GM19193 (cell line): ENCODE measurements at regions not wholly inside any gene's neighbourhood (a gene's known extent, or its start where the extent isn't known, plus 50 kb on each side); places are given as distances from the start of the nearest gene placed in this dataset.
A peak's percentile ranks its signal among the peaks of the same experiment; 100 is the strongest.

Source experiments
- POLR2A ChIP-seq: IDR thresholded peaks from 4 replicates; pipeline ENCODE4 v1.6.1; 2011; ENCODE audit not compliant: insufficient read depth, insufficient read length; ENCODE audit errors: extremely low read depth

GRCh38 chrX:45781901-45782553 lies 581.4 kb upstream of the DIPK2B start:
- TF ChIP-seq POLR2A = no peak

GRCh38 chrX:45778616-45779015 lies 577.9 kb upstream of the DIPK2B start:
- TF ChIP-seq POLR2A = no peak

DNA sequence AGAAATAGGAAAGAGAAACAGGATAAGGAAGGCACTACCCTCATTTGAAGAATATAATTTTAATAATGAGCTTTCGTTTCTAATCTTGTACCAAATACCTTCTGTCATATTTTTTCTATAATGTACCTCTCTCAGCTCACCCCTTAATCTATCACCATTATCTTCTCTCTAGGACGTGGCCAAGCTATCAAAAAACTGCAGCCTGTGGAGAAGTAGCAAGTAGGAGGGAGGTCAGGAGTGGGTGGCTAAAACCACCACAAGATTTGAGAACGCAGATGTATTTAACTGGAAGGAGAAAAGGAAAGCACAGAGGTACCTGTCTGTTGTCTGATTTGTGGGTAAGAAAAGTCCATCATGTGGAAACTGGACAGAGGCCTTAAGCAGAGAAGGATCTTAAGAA lies 576.7 kb upstream of the DIPK2B start:
- no peak for TF ChIP-seq POLR2A

DNA sequence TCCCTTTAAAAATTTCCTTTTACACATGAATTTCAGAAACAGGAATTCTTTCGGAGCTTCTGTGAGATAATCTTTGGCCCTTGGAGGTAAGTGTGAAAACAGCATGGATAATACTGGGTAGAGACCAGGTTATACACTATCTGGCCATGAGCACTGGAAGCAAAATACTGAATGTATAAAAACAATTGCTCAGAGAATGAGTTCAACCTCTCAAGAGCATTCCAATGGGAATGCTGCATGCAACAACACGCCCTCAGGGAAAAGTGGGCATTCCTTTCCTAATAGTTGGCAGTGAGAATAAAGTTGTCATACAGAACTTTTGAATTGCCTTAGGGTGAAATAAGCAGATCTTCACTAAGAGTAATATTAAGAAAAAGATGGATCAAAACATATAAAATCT lies 574.8 kb upstream of the DIPK2B start:
- no peak for TF ChIP-seq POLR2A

GRCh38 chrX:45774961-45775360 lies 574.3 kb upstream of the DIPK2B start:
- TF ChIP-seq POLR2A = no peak

DNA sequence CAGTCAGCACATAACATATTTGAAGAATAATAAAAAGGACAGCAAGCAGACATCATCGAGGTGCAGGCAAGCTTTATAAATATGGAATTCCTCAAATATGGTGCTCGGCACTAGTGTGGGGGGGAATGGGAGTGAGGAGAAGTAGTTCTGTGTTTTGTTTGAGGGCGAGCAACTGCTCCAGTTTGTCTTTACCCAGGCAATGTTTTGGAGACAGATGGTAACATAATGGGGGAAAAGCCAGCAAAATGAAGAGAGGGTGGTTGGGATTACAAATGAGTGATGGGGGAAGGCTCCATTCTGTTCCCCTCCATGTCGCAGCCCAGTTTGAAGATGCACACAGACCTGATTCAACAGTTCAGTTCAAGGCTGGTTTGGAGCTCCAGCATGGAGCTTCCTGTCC lies 572.9 kb upstream of the DIPK2B start:
- TF ChIP-seq POLR2A = no peak

GRCh38 chrX:45771560-45772340 lies 571.1 kb upstream of the DIPK2B start:
- no peak for TF ChIP-seq POLR2A

DNA sequence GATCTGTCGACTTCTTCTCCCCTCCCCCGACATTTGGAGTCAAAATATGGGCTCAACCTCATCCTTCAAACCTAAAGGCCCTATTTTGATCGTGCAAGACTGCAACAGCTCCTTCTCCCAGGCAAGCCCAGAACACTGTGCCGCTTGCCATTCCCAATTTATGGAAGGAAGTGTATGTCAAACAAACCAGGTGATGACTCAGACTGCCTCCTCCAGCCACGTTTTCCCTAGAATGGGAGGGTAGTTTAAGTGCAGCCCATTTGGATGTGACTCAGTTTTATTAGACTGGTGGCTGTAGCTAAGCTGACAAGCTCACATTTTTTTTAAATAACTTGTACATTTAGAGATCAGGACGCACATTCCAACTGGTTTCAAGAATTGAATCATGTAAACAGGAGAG lies 570.4 kb upstream of the DIPK2B start:
- no peak for TF ChIP-seq POLR2A

- peak; percentile 76 for TF ChIP-seq POLR2A
Observed at GRCh38 chrX:45769761-45770582, 569.3 kb upstream of the DIPK2B start.

DNA sequence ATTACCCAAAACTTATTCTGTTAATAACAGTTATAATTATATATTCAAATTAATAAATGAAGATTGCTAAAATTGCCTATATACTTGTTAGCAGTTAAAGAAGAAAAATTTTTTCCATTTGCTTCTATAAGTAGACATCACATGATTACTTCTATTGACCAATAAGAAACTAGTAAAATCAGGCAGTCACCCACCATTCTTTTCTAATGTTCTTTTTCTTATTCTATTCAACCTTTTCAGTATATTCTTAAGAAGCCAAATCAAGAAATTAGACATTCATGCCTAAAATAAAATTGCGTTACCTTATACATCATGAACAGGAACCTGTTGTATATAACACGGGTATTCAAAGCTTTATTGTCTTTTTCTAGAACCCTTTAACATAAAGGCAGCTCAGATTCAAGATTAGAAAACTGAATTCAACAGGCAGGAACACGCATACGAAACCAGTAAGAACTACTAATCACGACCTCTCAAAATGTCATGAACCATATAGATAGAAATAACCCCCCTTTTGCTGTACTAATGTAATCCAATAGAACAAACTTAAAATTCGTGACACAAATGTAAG lies 568.1 kb upstream of the DIPK2B start:
- TF ChIP-seq POLR2A = no peak

- TF ChIP-seq POLR2A = no peak
Observed at GRCh38 chrX:45766981-45767501, 566.4 kb upstream of the DIPK2B start.

DNA sequence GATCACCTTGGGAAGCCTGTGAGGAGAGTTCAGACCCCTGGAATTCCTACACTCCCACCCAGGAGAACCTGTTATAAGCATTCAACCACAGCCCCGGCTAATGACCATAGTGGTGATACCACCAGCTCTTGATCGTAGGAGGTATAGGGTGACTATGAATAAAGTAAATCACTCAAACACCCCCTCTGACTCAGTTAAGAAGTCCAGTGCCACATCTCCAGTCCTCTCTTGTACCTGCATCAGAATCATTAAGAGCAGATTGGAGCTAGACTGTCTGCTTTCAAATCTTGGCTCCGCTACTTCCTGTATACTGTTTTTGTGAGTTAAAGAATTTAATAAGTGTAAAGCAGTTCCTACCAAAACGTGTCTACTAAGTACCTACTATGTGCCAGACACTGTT lies 565.1 kb upstream of the DIPK2B start:
- no peak for TF ChIP-seq POLR2A

DNA sequence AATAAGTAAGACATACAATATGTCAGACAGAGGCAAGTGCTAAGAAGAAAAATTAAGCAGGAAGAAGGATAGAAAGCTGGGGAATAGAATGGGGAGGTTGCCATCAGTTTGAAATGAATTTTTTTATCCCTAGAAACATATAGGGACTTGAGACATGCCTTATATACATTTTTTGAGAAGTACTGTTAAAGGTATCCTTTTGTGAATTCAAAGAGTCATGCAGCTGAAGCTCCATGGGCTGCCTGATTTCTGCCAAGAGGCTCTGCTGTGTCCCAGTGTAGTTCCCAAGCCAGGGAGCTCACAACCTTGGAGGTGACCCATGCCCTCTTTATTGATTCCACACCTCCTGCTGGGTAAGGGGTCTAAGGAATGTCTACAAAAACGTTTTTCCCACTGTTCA lies 564.6 kb upstream of the DIPK2B start:
- no peak for TF ChIP-seq POLR2A

GRCh38 chrX:45762699-45763647 lies 562.3 kb upstream of the DIPK2B start:
- no peak for TF ChIP-seq POLR2A
